ENCODE measurements at regions not wholly inside any gene's neighbourhood (a gene's known extent, or its start where the extent isn't known, plus 50 kb on each side); places are given as distances from the start of the nearest gene placed in this dataset.
"Not testable (repeated sequence)": the region's sequence is repeated elsewhere in the genome, so short reads cannot be mapped to it uniquely, and the experiment has no call there.

DNA sequence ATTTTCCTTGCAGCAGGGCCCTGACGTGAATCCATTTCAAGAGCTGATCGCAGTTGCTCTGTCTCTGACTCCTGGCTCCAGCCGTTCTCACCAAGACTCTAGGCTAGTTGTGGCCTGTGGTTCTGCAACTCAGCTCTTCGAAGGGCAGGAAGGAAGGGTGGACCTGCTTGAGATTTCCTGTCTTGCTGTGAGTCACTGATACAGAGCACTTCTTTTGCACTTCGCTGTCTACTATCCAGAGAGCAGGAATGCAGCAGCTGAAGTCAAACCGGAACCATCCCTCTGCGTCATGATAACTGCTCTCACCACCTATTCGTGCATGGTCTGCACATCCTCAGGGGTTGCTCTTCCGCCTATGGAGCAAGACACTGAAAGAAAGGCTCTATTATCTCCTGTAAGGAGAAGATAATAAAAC lies 59.7 kb downstream of the RAP2B start:
- DNase-seq = no peak

DNA sequence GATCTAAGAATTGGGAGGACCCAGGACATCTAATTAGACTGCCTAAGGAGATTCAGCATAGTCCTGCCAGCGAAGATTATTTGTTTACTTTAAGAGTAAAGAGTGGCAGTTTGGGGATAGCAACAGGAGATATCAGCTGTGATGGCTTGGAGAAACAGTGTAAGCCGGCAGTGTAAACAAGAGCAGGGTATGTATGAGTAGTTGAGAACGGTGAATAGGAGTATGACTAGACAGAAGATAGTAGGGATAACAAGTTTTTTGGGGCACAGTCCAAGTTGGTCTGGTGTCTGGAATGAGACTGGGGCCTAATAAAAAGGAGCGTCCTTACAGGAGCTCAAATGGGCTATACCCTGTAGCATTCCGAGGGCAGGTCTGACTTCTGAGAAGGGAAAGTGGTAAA lies 64.9 kb downstream of the RAP2B start:
- not testable (repeated sequence) for DNase-seq

DNA sequence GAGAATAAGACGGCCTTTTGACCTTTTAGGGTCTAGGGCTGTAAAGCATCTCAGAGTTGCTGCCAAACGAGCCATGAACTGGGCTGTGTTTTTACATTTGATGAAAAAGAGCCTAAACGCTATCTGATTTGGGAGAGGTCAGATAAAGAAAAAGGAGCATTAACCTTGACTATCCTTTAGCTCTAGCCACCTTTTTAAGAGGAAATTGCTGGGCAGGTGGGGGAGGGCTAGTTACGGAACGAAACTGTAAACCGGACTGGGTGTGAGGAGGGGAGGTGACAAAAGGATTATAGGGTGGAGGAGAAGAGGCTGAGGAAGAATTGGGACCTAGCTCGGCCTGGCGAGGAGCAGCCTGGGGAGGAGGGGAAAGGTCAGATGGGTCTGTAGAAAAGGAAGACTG lies 68.4 kb downstream of the RAP2B start:
- DNase-seq = not testable (repeated sequence)

DNA sequence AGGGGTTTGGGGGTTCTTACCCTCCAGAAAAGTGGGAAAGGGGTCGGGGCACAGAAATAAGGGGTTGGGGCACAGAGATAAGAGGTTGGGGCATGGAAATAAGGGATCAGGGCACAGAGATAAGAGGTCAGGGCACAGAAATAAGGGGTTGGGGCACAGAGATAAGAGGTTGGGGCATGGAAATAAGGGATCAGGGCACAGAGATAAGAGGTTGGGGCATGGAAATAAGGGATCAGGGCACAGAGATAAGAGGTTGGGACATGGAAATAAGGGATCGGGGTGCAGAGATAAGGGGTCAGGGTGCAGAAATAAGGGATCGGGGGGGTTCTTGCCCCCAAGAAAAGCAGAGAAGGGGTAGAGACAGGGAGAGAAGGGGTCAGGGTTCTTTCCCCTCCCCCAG lies 69.2 kb downstream of the RAP2B start:
- DNase-seq = not testable (repeated sequence)

DNA sequence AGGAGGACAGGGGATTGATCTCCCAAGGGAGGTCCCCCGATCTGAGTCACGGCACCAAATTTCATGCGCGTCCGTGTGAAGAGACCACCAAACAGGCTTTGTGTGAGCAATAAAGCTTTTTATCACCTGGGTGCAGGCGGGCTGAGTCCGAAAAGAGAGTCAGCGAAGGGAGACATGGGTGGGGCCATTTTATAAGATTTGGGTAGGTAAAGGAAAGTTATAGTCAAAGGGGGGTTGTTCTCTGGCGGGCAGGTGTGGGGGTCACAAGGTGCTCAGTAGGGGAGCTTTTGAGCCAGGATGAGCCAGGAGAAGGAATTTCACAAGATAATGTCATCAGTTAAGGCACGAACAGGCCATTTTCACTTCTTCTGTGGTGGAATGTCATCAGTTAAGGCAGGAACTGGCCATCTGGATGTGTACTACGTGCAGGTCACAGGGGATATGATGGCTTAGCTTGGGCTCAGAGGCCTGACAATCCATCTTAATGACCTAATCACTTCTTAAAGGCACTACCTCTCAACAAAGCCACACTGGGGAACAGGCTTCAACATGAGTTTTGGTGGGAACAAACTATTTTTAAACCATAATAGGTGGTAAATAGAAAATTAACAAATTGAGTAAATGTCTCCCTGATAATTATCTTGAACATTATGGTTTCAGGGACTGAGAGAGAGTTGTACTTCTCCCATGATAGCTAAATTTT lies 70.2 kb downstream of the RAP2B start:
- not testable (repeated sequence) for DNase-seq

DNA sequence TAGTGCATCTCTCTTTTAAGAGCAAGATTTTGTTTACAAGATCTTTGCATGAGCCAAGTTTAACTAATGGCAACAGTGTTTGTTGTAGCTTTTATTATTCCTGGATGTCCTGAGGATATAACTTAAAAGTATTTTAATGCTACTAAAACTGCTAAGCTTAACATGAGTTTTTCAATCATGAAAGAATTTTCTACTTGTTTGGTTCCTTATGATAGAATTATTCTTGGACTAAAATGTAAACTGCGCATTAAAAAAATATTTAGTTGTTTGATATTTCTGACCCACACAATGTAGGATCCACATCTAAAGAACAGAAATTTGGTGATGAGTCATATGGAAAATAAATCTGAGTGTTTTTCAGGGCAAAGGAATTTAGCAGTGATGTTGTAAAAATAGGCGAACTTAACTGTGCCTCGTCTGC lies 70.8 kb downstream of the RAP2B start:
- no peak for DNase-seq

DNA sequence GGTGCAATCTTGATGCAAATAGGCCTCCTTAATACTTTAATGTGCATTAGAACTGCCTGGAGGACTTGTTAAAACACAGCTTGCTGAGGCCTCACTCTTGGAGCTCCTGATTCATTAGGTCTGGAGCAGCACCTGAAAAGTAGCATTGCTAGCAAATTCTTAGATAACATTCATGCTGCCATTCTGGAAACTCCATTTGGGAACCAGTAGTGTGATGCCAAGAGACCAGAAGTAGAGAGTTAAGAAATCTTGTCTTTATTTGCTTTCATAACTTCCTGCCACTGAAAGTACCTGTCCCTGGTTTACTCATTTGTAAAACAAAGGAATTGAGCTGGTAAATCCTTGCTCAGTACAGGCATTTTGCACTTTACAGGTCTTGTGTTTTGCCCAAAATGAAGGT lies 72.0 kb downstream of the RAP2B start:
- DNase-seq = no peak

DNA sequence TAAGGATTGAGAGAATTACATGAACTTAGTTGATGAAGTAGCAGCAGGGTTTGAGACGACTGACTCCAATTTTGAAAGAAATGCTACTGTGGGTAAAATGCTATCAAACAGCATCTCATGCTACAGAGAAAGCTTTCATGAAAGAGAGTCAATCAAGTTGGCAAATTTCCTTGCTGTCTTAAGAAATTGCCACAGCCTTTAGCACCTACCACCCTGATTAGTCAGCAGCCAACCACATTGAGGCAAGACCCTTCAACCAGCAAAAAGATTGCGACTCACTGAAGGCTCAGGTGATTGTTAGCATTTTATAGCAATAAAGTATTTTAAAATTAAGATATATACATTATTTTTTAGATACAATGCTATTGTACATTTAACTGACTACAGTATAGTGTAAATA lies 80.9 kb downstream of the RAP2B start:
- no peak for DNase-seq

DNA sequence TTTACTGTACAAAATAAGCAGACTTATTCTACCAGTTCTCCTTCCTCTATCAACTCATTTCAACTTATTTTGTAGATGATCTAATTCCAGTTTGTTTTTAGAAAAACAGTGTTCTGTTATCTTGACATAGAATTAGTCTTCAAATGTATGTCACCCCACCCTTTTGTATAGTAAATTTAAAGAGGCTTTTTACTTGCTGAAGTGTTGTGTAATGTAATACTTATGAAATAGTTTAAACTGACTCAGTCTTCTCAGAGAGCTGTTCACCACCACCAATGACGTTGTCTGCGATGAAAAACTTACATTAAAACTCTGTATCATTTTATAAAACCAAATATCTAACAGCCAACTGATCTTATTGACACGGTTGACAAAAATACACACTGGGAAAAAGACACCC lies 82.9 kb downstream of the RAP2B start:
- no peak for DNase-seq

DNA sequence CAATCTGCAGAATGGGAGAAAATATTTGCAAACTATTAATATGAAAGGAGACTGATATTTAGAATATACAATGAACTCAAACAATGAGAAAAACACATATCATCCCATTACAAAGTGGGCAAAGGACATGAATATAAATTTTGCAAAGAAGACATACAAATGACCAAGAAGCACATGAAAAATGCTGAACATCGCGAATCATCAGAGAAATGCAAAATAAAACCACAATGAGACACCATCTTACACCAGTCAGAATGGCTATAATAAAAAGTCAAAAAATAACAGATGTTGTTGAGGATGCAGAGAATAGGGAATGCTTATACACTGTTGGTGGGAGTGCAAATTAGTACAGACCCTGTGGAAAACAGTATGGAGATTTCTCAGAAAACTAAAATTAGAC lies 83.6 kb downstream of the RAP2B start:
- DNase-seq = no peak

DNA sequence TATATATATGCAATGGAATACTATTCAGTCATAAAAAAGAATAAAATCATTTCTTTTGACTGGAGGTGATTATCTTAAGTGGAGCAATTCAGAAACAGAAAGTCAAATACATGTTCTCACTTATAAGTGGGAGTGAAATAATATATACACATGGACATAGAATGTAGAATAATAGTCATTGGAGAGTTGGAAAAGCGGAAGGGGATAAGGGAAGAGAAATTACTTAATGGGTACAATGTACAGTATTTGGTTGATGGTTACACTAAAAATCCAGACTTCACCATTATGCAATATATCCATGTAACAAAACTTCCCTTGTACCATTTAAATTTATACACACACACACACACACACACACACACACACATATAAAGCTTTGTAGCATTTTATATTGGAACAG lies 84.3 kb downstream of the RAP2B start:
- DNase-seq = no peak

DNA sequence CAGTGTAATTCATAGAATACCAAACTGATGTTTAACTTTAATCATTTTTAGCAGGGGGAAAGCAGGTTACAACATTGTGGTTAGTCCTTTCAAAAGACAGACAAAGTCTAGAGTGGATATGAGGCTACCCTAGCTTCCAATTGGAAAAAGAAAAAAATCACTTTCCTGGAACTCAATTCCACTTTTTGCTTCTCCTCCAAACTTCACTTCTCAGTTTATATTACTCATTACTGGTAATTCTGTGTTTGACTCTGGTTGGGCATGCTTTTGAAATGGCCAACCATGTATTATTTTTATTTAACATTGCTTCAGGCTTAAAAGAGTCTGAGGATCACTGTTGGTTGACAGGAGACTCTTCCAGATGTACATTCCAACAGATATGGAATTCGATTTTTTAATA lies 84.8 kb downstream of the RAP2B start:
- no peak for DNase-seq

DNA sequence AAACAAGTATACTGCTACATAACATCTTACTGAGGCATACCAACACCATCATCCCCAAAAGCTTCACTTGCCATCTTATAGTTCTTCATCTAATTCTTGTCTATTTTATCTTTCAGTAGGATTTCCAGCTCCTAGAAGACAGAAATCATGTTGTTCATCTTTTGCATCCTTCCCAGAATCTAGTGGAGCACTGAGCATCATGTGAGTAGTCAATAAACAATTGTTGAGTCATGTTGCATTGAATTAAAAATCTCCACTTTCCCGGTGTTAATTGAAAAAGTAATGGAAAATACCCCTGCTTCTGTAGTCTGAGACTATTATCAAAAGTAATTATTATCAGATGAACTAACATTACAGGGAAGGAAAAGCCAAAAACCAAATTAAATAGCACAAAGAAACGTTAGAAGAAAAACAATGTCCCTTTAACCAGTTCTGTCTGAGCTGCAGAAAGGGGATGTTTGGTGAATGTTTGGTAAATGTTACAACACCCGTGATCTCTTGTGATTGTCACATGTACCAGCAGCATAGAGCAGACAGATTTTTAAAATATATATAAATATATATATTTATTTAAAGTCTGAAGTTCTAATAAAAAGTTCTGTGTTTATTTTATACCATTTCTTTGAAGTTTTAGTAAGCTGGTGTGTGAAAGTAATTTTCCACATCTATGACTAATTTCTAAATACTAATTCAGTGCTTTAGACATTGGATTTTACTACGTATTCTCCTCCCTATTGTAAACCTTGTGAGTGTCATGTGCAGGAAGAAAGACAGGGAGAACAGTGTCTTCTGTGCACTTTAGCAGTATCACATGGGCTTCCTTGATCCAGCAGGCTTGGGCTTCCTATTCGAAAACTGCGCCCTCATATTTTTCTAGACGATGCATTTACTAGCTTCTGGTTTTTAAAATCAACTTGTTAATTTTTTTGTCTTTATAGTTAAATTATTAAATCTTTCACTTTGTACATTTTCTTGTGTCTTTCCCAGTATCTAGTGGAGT lies 85.6 kb downstream of the RAP2B start:
- no peak for DNase-seq

DNA sequence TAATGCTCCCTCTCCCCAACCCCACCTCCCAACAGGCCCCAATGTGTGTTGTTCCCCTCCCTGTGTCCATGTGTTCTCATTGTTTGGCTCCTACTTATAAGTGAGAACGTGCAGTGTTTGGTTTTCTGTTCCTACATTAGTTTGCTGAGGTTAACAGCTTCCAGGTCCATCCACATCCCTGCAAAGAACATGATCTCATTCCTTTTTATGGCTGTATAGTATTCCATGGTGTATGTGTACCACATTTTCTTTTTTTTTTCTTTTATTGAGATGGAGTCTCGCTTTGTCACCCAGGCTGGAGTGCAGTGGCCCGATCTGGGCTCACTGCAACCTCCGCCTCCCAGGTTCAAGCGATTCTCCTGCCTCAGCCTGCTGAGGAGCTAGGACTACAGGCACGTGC lies 86.8 kb downstream of the RAP2B start:
- DNase-seq = not testable (repeated sequence)

DNA sequence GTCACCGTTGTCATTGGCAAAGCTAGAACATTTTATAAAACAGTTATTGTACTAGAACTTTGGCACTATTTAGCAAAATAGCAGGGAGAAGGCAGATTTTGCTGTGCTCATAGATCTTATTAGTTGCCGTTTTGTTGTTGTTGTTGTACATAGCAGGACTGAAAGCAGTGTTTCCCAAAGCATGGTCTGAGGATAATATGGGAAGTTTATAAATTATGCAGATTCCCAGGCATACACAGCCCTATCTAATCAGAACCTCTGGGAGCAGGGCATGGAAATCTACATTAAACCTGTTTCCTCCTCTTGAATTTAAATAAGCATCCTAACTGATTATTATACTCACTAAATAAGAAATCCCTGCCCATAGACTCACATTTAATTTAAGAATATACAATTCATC lies 87.9 kb downstream of the RAP2B start:
- DNase-seq = no peak

DNA sequence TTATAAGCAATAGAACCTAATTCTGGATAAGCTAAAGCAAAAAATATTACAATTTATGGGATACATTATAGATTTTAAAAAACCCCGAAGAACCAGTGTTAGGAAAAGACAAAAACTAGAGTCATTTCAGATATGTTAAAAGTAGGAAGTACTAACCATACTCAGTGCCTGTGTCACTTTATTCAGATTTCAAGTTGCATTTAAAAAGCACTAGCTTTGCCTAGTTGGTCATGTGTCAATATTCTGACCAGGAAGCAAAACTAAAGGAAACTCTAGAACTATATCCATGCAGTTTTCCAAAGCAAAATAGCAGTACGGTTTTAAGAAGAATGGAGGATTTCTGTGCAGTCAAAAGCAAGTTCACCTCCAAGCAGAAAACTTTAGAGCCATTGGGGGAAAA lies 88.4 kb downstream of the RAP2B start:
- no peak for DNase-seq

DNA sequence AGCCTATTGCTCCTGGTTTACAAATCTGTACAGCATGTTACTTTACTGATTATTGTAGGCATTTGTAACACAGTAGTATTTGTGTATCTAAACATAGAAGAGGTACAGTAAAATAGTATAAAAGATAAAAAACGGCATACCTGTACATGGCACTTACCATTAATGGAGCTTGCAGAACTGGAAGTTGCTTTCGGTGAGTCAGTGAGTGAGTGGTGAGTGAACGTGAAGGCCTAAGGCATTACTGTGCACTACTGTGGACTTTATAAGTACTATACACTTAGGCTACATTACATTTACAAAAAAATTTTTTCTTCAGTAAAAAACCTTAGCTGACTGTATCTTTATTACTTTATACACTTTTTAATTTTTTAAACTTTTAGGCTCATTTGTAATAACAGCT lies 90.9 kb downstream of the RAP2B start:
- no peak for DNase-seq

DNA sequence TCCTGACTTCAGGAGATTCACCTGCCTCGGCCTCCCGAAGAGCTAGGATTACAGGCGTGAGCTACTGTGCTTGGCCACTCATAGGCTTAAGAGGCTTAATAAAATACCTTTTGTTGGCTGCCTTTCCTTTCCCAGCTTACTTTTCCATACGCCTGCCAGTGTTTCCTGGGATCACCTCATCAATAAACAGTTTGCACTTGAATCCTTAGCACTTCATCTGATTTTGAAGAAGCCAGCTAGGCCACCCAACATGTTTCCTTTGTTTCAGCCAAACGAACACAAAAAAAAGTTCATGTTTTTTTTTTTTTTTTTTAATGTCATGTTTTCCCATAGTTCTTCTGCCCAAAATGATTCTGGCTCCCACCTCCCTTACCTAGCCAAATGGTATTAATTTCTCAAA lies 92.3 kb downstream of the RAP2B start:
- DNase-seq = no peak

DNA sequence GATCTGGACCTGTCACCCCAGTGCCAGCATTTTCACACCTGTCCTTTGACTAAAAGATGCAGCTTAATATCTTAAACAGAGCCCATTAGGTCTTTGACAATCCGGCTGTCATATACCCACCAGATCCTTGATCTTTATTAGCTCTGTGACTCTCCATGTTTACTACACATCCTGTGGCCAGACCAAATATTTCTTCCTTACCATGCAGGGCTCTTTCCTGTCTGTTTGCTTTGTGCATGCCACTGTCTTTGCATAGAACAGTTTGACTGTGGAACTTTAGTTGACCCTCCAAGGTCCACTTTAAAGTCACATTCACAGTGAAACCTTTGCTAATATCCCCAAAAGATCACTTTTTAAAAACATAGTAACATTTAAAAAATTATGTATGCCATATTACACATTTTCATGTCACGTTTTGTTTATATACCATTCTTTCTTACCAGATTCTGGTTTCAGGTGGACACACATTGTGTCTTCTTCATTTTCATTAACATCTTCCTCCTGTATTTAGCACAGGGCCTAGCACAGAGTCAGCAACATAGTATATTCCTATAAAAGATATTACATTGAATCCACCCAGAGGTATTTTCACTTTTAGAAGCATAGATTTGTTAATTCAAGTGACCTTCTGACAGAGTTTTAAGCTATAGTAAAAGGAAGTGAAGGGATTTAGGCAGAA lies 95.8 kb downstream of the RAP2B start:
- DNase-seq = no peak

DNA sequence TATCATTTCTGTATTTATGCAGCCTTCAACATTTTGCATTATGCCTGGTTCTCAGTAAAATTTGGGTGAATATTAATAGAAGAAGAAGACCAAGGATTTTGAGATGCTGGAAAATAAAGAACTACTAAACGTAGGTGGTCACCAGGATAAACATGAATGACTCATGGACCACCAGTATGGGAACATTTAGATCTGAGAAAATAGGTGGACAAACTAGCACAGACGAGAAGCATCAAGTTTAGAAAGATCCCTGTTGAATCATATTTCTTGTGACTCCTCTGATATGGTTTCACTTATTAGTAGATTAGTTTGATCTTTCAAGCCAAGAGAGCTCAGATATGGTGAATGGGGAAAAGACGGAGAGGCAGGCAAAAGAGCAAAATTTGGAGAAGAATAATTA lies 97.9 kb downstream of the RAP2B start:
- no peak for DNase-seq

DNA sequence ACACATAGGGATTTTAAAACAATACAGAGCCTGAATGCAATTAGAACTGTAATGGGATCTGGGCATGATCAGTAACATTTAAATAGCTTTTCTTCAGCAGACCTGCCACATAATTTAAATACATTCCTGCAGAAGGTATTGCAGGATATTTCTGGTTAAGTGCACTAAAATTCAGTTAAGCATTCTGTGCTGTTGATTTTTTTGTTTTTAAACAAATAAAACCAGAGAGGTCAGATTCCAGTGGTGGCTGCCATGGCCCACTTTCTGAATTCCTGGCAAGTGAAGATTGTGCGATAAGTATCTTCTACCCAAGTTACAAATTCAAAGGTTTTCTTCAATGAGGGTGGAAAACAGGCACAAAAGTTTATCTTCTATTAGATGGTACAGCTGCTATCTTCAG lies 98.7 kb downstream of the RAP2B start:
- no peak for DNase-seq

DNA sequence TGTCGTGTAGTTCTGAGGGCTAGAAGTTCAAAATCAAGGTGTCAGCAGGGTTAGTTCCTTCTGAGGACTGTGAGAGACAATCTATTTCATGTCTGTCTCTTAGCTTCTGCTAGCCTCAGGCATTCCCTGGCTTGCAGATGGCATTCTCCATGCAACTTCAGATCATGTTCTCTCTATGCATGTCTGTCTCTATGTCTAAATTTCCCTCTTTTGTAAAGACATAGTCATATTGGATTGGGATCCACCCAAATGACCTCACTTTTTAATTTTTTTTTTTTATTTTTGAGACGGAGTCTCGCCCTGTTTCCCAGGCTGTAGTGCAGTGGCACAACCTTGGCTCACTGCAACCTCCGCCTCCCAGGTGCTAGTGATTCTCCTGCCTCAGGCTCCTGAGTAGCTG lies 104.6 kb downstream of the RAP2B start:
- no peak for DNase-seq

DNA sequence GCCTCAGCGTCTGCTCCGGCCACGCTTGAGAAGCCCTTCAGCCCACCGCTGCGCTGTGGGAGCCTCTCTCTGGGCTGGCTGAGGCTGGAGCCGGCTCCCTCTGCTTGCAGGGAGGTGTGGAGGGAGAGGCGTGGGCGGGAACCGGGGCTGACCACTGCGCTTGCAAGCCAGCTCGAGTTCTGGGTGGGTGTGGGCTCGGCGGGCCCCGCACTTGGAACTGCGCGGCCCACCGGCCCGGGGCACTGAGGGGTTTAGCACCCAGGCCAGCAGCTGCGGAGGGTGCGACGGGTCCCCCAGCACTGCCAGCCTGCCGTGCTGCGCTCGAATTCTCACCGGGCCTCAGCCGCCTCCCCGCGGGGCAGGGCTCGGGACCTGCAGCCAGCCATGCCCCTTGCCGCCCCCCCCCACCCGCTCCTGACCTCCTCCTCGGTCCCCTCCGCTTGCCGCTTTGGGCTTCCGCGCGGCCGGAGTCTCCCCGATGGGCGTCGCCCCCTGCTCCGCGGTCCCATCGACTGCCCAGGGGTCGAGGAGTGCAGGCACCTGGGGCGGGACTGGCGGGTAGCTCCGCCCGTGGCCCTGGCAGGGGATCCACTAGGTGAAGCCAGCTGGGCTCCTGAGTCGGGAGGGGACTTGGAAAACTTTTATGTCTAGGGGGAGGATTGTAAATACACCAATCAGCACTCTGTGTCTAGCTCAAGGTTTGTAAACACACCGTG lies 106.7 kb downstream of the RAP2B start:
- DNase-seq = no peak

All from retina (tissue), 1 donor.